ENCODE measurements at regions not wholly inside any gene's neighbourhood (a gene's known extent, or its start where the extent isn't known, plus 50 kb on each side); places are given as distances from the start of the nearest gene placed in this dataset.

GRCh38 chr9:135183069-135183468, 95.6 kb downstream of the OLFM1 start:
- H3K27me3 ChIP-seq (ENCODE audit: control insufficient read depth, insufficient read depth, low read length) = peaks cover 17% of the 10 kb centered on the region
- WGBS (ENCODE audit: insufficient coverage, low lambda C conversion rate) = no CpG with 5 or more reads among the region's 7 CpGs
- no peaks in the 10 kb centered on the region for H3K36me3 ChIP-seq (ENCODE audit: control insufficient read depth, insufficient read depth, low read length)
- no peak overlapping the region for H3K4me3 ChIP-seq (ENCODE audit: low read length)
- no peaks in the 10 kb centered on the region for H3K9me3 ChIP-seq (ENCODE audit: control insufficient read depth, low read depth, low read length)
- no peaks in the 10 kb centered on the region for H3K4me1 ChIP-seq (ENCODE audit: control insufficient read depth, insufficient read depth, low read length)
- no peak for DNase-seq
- H3K27ac ChIP-seq (ENCODE audit: low read length) = no peak overlapping the region

GRCh38 chr9:135183528-135184180, 96.2 kb downstream of the OLFM1 start:
- Histone ChIP-seq H3K4me3 (ENCODE audit: low read length) (no peak overlapping the region), H3K27ac (ENCODE audit: low read length) (no peak overlapping the region), H3K27me3 (ENCODE audit: control insufficient read depth, insufficient read depth, low read length) (peaks cover 18% of the 10 kb centered on the region), H3K4me1 (ENCODE audit: control insufficient read depth, insufficient read depth, low read length) (no peaks in the 10 kb centered on the region), H3K9me3 (ENCODE audit: control insufficient read depth, low read depth, low read length) (no peaks in the 10 kb centered on the region), H3K36me3 (ENCODE audit: control insufficient read depth, insufficient read depth, low read length) (no peaks in the 10 kb centered on the region)
- no peak for DNase-seq
- WGBS (ENCODE audit: insufficient coverage, low lambda C conversion rate) = no CpG with 5 or more reads among the region's 12 CpGs

GRCh38 chr9:135184181-135185053, 96.9 kb downstream of the OLFM1 start:
- 20% methylated on average over 2 of the region's 37 CpGs for whole genome bisulfite sequencing (ENCODE audit: insufficient coverage, low lambda C conversion rate)

DNA sequence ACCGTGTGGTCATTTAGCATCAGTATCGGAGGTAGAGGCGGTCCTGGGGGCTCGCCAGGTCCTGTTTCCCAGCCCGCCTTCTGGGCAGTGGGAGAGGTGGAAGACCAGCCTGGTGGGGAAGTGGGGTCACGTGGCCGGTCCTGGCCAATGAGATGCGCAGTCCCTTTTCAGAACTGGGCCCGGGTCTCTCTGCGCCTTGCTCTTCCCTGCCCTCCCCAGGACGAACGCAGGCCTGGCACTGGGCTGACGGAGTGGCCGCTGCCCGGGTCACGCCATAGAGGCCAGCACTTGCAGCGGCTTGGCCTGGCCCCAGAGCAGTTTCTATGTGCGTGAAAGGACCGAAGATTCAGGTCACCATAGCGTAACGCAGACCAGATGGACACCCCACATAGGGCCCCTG, 97.6 kb downstream of the OLFM1 start:
- Histone ChIP-seq H3K27ac (ENCODE audit: low read length) (no peak overlapping the region), H3K4me1 (ENCODE audit: control insufficient read depth, insufficient read depth, low read length) (no peaks in the 10 kb centered on the region), H3K4me3 (ENCODE audit: low read length) (no peak overlapping the region), H3K27me3 (ENCODE audit: control insufficient read depth, insufficient read depth, low read length) (peaks cover 18% of the 10 kb centered on the region), H3K9me3 (ENCODE audit: control insufficient read depth, low read depth, low read length) (no peaks in the 10 kb centered on the region), H3K36me3 (ENCODE audit: control insufficient read depth, insufficient read depth, low read length) (no peaks in the 10 kb centered on the region)
- DNase-seq = no peak
- WGBS (ENCODE audit: insufficient coverage, low lambda C conversion rate) = 100% methylated on average over 1 of the region's 21 CpGs

More at GRCh38 chr9:135184181-135185053, 96.9 kb downstream of the OLFM1 start:
- no peak overlapping the region for H3K27ac ChIP-seq (ENCODE audit: low read length)
- H3K4me3 ChIP-seq (ENCODE audit: low read length) = no peak overlapping the region
- H3K36me3 ChIP-seq (ENCODE audit: control insufficient read depth, insufficient read depth, low read length) = no peaks in the 10 kb centered on the region
- DNase-seq = no peak
- H3K9me3 ChIP-seq (ENCODE audit: control insufficient read depth, low read depth, low read length) = no peaks in the 10 kb centered on the region
- peaks cover 18% of the 10 kb centered on the region for H3K27me3 ChIP-seq (ENCODE audit: control insufficient read depth, insufficient read depth, low read length)
- H3K4me1 ChIP-seq (ENCODE audit: control insufficient read depth, insufficient read depth, low read length) = no peaks in the 10 kb centered on the region

DNA sequence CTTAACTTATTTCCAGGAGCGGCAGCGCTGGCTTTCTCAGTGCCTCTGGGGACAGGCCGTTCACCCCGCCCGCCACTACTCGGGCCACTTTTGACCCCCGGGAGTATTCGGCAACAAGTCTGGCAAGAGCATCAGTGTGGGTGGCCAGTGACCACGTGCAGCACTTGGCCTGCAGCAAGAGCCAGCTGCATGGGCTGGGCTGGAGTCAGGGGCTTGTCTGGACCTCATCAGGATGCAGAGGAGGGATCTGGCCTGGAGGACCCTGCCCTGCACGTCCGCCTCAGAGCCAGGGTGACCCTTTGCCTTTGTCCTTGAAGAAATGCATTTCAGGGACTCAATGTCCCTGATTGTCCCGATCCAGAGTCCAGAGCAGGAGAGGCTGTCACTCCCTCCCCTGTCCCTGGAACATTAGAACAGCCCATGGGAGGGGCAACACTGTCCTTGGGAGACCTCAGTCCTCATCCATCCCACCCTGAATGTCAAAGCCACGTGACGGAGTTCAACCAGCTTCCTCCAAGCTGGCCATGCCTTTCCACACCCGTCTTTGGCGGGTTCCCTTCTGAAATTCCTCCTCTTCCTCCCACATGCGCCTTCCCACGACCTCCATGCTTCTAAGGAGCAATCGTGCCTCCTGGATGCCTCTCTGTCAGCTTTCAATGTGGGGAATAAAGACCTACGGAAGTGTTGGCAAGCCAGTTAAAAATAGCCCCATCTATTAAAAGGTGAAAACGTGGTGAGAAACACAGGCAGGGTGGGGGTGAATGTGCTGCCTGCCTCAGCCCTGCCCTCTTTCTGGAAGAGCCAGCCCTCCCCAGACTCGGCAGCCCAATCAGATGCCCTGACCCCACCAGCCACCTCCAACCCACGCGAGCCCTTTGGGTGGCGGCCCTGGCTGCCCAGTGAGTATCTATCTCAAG, 99.0 kb downstream of the OLFM1 start:
- Histone ChIP-seq H3K27ac (ENCODE audit: low read length) (no peak overlapping the region), H3K9me3 (ENCODE audit: control insufficient read depth, low read depth, low read length) (no peaks in the 10 kb centered on the region), H3K36me3 (ENCODE audit: control insufficient read depth, insufficient read depth, low read length) (no peaks in the 10 kb centered on the region), H3K4me3 (ENCODE audit: low read length) (no peak overlapping the region), H3K4me1 (ENCODE audit: control insufficient read depth, insufficient read depth, low read length) (no peaks in the 10 kb centered on the region), H3K27me3 (ENCODE audit: control insufficient read depth, insufficient read depth, low read length) (peaks cover 18% of the 10 kb centered on the region)
- no peak for DNase-seq
- WGBS (ENCODE audit: insufficient coverage, low lambda C conversion rate) = no CpG with 5 or more reads among the region's 25 CpGs

- no peak for DNase-seq
- Histone ChIP-seq H3K4me3 (ENCODE audit: low read length) (no peak overlapping the region), H3K36me3 (ENCODE audit: control insufficient read depth, insufficient read depth, low read length) (no peaks in the 10 kb centered on the region), H3K9me3 (ENCODE audit: control insufficient read depth, low read depth, low read length) (no peaks in the 10 kb centered on the region), H3K27me3 (ENCODE audit: control insufficient read depth, insufficient read depth, low read length) (peaks cover 18% of the 10 kb centered on the region), H3K27ac (ENCODE audit: low read length) (no peak overlapping the region), H3K4me1 (ENCODE audit: control insufficient read depth, insufficient read depth, low read length) (no peaks in the 10 kb centered on the region)
- 90% methylated on average over 2 of the region's 14 CpGs for WGBS (ENCODE audit: insufficient coverage, low lambda C conversion rate)
Measured at GRCh38 chr9:135187365-135187764, 99.9 kb downstream of the OLFM1 start.

- no peak overlapping the region for H3K4me3 ChIP-seq (ENCODE audit: low read length)
- WGBS (ENCODE audit: insufficient coverage, low lambda C conversion rate) = no CpG with 5 or more reads among the region's 9 CpGs
- H3K27ac ChIP-seq (ENCODE audit: low read length) = no peak overlapping the region
- DNase-seq = no peak
- H3K9me3 ChIP-seq (ENCODE audit: control insufficient read depth, low read depth, low read length) = no peaks in the 10 kb centered on the region
- no peaks in the 10 kb centered on the region for H3K4me1 ChIP-seq (ENCODE audit: control insufficient read depth, insufficient read depth, low read length)
- H3K36me3 ChIP-seq (ENCODE audit: control insufficient read depth, insufficient read depth, low read length) = no peaks in the 10 kb centered on the region
- H3K27me3 ChIP-seq (ENCODE audit: control insufficient read depth, insufficient read depth, low read length) = peaks cover 18% of the 10 kb centered on the region
Measured at GRCh38 chr9:135188681-135189151, 101.2 kb downstream of the OLFM1 start.

GRCh38 chr9:135189497-135189896, 102.0 kb downstream of the OLFM1 start:
- H3K27me3 ChIP-seq (ENCODE audit: control insufficient read depth, insufficient read depth, low read length) = peaks cover 13% of the 10 kb centered on the region
- no peaks in the 10 kb centered on the region for H3K9me3 ChIP-seq (ENCODE audit: control insufficient read depth, low read depth, low read length)
- DNase-seq = no peak
- whole genome bisulfite sequencing (ENCODE audit: insufficient coverage, low lambda C conversion rate) = 90% methylated on average over 2 of the region's 5 CpGs
- H3K4me1 ChIP-seq (ENCODE audit: control insufficient read depth, insufficient read depth, low read length) = no peaks in the 10 kb centered on the region
- H3K36me3 ChIP-seq (ENCODE audit: control insufficient read depth, insufficient read depth, low read length) = no peaks in the 10 kb centered on the region
- no peak overlapping the region for H3K4me3 ChIP-seq (ENCODE audit: low read length)
- H3K27ac ChIP-seq (ENCODE audit: low read length) = no peak overlapping the region

GRCh38 chr9:135190789-135191577, 103.5 kb downstream of the OLFM1 start:
- 80% methylated on average over 2 of the region's 18 CpGs for WGBS (ENCODE audit: insufficient coverage, low lambda C conversion rate)

More at GRCh38 chr9:135190789-135191577, 103.5 kb downstream of the OLFM1 start:
- no peak overlapping the region for H3K4me3 ChIP-seq (ENCODE audit: low read length)
- no peak overlapping the region for H3K27ac ChIP-seq (ENCODE audit: low read length)
- H3K4me1 ChIP-seq (ENCODE audit: control insufficient read depth, insufficient read depth, low read length) = no peaks in the 10 kb centered on the region
- H3K27me3 ChIP-seq (ENCODE audit: control insufficient read depth, insufficient read depth, low read length) = peaks cover 4% of the 10 kb centered on the region
- no peak for DNase-seq
- no peaks in the 10 kb centered on the region for H3K9me3 ChIP-seq (ENCODE audit: control insufficient read depth, low read depth, low read length)
- no peaks in the 10 kb centered on the region for H3K36me3 ChIP-seq (ENCODE audit: control insufficient read depth, insufficient read depth, low read length)

All from large intestine (tissue), 3 donors.